Fibroblast of villous mesenchyme (primary cell): ENCODE measurements at regions not wholly inside any gene's neighbourhood (a gene's known extent, or its start where the extent isn't known, plus 50 kb on each side); places are given as distances from the start of the nearest gene placed in this dataset.

Experiments
- DNase-seq: peaks from one replicate; pipeline ENCODE4 v3.0.0-alpha.2; 2010; ENCODE audit warnings: low read depth
- H3K4me3 ChIP-seq: 2 replicates; pipeline ENCODE4 v1.5.1; 2011; ENCODE audit warnings: low read depth, mild to moderate bottlenecking, low read length
- TF ChIP-seq, protein P1 (sequence below): IDR thresholded peaks from 2 replicates; pipeline ENCODE4 v1.5.1; 2012; ENCODE audit warnings: low read depth, mild to moderate bottlenecking, low read length; ENCODE audit not compliant: insufficient read depth

- H3K4me3 ChIP-seq = no peak overlapping the region
- TF ChIP-seq, protein P1, sequence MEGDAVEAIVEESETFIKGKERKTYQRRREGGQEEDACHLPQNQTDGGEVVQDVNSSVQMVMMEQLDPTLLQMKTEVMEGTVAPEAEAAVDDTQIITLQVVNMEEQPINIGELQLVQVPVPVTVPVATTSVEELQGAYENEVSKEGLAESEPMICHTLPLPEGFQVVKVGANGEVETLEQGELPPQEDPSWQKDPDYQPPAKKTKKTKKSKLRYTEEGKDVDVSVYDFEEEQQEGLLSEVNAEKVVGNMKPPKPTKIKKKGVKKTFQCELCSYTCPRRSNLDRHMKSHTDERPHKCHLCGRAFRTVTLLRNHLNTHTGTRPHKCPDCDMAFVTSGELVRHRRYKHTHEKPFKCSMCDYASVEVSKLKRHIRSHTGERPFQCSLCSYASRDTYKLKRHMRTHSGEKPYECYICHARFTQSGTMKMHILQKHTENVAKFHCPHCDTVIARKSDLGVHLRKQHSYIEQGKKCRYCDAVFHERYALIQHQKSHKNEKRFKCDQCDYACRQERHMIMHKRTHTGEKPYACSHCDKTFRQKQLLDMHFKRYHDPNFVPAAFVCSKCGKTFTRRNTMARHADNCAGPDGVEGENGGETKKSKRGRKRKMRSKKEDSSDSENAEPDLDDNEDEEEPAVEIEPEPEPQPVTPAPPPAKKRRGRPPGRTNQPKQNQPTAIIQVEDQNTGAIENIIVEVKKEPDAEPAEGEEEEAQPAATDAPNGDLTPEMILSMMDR = no peak
- no peak for DNase-seq
These were observed 212.3 kb downstream of the COG6 start for GRCh38 chr13:39867807-39868206.

DNA sequence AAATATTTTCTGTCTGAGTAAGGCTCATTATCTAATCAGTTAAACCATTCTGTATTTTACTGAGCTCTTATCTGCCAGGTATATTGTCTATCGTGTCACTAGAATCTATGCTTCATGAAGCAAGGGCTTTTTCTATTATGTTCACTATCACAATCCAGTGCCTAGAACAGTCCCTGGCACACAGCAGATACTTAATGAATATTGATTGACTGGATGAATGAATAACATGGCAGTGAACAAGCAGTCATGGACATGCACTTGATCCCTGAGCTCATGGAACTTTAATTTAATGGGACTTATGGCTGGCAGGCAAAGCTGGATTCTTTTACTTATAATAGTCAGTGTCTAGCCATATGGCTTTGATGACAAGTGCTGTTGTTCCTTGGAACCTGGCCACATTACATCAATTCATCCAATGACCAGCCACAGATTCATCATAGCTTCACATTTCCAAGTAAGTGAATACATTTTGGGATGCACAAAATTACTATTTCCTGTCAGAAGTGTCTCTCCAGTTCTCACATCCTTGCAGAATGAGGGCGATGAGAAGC is 214.8 kb downstream of the COG6 start:
- DNase-seq = no peak
- TF ChIP-seq, protein P1 = no peak
- no peak overlapping the region for H3K4me3 ChIP-seq

DNA sequence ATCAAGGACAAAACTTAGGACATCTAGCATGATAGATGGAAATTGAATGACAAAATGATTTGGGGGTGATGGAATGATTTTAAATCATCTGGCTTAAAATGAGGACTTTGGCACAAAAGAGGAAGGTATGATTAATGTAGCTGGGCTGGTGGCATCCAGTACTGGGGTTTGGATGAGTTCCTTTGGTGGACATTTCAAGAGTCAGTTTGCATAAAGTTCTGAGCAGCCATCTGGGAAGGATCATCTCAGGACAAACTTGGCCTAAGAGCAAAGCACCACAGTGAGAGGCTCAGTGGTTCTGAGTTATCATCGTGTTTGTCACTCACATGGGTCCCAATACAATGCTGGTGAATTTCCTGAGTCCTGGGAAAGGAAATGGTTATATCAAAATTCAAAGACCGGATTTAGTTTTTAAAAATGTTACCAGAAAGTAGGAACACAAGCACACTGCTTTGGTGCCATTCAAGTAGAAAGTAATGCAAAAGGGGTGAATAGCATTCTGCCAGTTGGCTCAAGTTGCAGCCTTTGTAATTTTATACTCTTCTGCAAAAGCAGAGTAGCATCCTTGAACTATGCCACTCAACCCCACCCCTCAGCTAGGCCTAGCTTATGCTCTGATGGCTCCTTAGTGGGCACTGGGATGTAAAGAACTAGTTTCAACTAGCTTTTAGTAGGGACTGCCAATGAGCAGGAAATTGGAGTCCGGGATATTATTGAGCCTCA is 219.0 kb downstream of the COG6 start:
- DNase-seq = no peak
- H3K4me3 ChIP-seq = no peak overlapping the region
- TF ChIP-seq, protein P1 = no peak

DNA sequence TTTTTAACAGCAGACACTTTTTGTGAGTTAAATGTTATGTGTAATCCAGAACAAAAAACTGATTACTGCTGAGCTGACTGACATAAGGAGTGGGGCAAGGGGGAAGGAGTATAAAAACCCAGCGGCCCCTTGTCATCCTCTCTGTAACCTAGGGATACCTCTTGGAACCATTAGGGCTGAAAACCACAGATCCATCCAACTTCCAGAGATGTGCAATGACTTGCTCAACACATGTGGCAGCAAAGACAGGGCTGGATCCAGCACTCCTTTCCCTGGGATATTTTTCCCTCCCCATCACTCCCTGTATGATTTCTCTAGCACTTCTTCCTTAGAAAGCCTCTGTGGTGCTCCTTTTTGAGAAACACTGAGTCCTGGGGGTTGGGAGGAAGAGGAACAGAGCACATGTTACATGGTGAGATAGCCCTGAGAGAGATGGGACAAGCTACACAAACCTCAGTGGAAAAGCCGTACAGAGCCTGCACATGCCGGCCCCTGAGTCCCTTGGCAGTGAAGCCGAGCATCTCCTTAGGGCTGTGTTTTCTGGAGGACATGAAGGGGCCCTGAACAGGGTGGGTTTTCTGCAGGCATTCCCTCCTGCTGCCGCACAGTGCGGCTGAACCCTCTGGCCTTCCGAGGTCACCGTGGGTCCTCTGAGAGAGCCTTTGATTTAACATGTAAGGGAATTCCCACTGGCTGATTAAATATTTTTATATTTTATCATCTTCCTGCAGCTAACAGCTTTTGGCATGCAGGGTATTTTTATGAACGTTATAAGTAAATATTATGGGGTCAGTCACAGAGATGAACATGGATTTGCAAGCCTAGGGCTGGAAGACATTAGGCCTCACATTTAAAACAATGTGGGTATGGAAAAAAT is 219.9 kb downstream of the COG6 start:
- no peak overlapping the region for H3K4me3 ChIP-seq
- TF ChIP-seq, protein P1 = no peak
- DNase-seq = no peak

GRCh38 chr13:39876258-39876657 is 220.8 kb downstream of the COG6 start:
- no peak overlapping the region for H3K4me3 ChIP-seq
- TF ChIP-seq, protein P1 = no peak
- DNase-seq = peak; percentile 85

DNA sequence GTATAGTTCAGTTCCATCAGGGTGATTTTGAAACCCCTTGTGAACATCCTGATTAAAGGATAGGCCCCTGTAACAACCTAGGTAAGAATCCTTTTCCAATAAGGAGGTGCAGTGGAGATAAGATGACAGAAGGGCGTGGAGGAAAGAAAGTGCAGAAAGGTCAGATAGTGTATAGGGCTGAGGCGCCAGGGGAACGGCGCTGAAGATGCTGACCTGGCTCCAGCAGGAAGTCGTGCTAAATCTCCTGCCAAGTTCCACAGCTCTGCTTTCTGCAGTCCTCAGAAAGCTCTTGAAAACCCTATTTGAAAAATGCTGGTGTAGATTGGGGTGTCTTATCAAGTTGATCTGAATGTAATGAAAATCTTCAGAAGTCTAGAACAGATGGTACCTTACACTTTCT is 221.7 kb downstream of the COG6 start:
- no peak overlapping the region for H3K4me3 ChIP-seq
- DNase-seq = no peak
- TF ChIP-seq, protein P1 = no peak
